HepG2 (cell line): ENCODE measurements at regions not wholly inside any gene's neighbourhood (a gene's known extent, or its start where the extent isn't known, plus 50 kb on each side); places are given as distances from the start of the nearest gene placed in this dataset.
A peak's percentile ranks its signal among the peaks of the same experiment; 100 is the strongest.

Experiments
- ATF7-NPFF ChIP-seq: sonication (generic); formaldehyde crosslinking; IDR thresholded peaks from 2 replicates; pipeline ENCODE4 v1.8.1; 2023; ENCODE audit warnings: mild to moderate bottlenecking, low read depth, missing genetic modification reagents, moderate library complexity
- CEBPB ChIP-seq: IDR thresholded peaks from 2 replicates; pipeline ENCODE4 v1.6.1; 2011; ENCODE audit warnings: low read depth, low read length, improper control_type of control experiment, borderline replicate concordance
- SKI ChIP-seq: fragments of 450-650 bp; IDR thresholded peaks from one replicate; pipeline ENCODE4 v1.6.1; 2018; ENCODE audit warnings: mild to moderate bottlenecking; ENCODE audit not compliant: partially characterized antibody
- ZNF296 ChIP-seq: sonication (generic); formaldehyde crosslinking; conservative IDR thresholded peaks from 2 replicates; pipeline ENCODE4 v1.5.0; 2020; ENCODE audit warnings: mild to moderate bottlenecking, missing genetic modification reagents
- ZNF761 ChIP-seq: sonication (generic); formaldehyde crosslinking; conservative IDR thresholded peaks from 2 replicates; pipeline ENCODE4 v1.4.0; 2020; ENCODE audit warnings: mild to moderate bottlenecking, missing genetic modification reagents
- ZSCAN9 ChIP-seq: IDR thresholded peaks from 2 replicates; pipeline ENCODE4 v1.6.1; 2016; ENCODE audit warnings: borderline replicate concordance
- TF ChIP-seq, protein P1 (sequence below): sonication (generic); formaldehyde crosslinking; IDR thresholded peaks from 2 replicates; pipeline ENCODE4 v1.4.0; 2020; ENCODE audit warnings: low read depth, mild to moderate bottlenecking, missing genetic modification reagents
- TF ChIP-seq, protein P2 (sequence below): sonication (generic); formaldehyde crosslinking; IDR thresholded peaks from 2 replicates; pipeline ENCODE4 v1.5.0; 2020; ENCODE audit warnings: mild to moderate bottlenecking, missing genetic modification reagents
- TF ChIP-seq, protein P3 (sequence below): sonication (generic); formaldehyde crosslinking; IDR thresholded peaks from 2 replicates; pipeline ENCODE4 v1.5.1; 2020; ENCODE audit warnings: missing genetic modification reagents, mild to moderate bottlenecking, borderline replicate concordance
- TF ChIP-seq, protein P4 (sequence below): sonication (generic); formaldehyde crosslinking; IDR thresholded peaks from 2 replicates; pipeline ENCODE4 v1.8.1; 2023; ENCODE audit warnings: mild to moderate bottlenecking, missing genetic modification reagents
- TF ChIP-seq, protein P5 (sequence below): IDR thresholded peaks from 2 replicates; pipeline ENCODE4 v1.6.1; 2016; ENCODE audit warnings: mild to moderate bottlenecking
- TF ChIP-seq, protein P6 (sequence below): sonication (generic); formaldehyde crosslinking; IDR thresholded peaks from 2 replicates; pipeline ENCODE4 v1.4.0; 2020; ENCODE audit warnings: missing genetic modification reagents
- TF ChIP-seq, protein P7 (sequence below): sonication (generic); formaldehyde crosslinking; IDR thresholded peaks from 2 replicates; pipeline ENCODE4 v1.5.0; 2020; ENCODE audit warnings: mild to moderate bottlenecking, missing genetic modification reagents

DNA sequence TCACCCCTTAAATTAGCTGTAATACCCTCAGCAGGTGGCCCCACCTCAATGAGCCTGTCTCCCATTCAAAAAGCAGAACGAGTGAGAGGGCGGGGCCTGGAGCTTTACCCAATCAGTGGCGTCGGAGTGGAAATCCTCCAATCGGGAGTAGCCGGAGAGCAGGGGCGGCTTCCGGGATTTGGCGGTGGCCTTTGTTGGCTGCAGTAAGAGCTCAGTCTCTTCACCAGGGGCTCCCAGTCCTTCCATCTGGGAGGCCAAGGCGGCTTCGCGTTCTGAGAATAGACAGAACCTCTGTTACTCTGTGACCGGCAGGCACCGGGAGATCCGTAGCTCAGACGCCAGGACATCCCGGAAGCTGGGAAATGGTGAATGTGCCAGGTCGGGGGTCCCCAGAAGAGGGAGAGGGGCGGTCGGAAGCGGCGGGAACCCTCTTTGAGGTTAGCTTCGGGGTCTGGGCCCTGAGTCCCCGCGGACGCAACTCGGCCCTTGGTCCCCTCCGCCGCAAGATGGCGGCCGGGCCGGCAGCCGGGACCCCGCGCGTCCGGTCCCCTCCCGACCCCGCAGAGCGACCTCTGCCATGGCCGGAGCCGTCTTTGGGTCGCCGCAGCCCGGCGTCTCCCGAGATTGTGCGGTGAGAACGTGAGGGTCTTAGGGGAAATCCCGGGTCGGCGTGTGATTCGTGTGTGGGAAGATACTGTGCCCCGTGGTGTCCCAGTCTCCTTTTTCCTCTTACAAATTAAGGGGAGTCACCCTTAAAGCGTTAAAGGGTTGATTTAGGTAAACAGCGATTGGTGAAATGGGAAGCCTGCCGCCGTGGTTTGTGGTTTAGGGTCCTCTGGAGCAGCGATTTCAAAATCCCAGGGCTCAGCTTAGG, 160.3 kb upstream of the ZNF267 start (continued):
- TF ChIP-seq, protein P1, sequence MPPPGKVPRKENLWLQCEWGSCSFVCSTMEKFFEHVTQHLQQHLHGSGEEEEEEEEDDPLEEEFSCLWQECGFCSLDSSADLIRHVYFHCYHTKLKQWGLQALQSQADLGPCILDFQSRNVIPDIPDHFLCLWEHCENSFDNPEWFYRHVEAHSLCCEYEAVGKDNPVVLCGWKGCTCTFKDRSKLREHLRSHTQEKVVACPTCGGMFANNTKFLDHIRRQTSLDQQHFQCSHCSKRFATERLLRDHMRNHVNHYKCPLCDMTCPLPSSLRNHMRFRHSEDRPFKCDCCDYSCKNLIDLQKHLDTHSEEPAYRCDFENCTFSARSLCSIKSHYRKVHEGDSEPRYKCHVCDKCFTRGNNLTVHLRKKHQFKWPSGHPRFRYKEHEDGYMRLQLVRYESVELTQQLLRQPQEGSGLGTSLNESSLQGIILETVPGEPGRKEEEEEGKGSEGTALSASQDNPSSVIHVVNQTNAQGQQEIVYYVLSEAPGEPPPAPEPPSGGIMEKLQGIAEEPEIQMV (CRISPR knock-in tag) = peak; percentile 86
- TF ChIP-seq ZNF296 (peak; percentile 85), ZNF761 (CRISPR knock-in tag) (peak; percentile 91), SKI (no peak), CEBPB (no peak), ZSCAN9 (0 out of 2 replicates have a peak, but pooled peaks have one; percentile 61), ATF7-NPFF (peak; percentile 74)
- TF ChIP-seq, protein P2, sequence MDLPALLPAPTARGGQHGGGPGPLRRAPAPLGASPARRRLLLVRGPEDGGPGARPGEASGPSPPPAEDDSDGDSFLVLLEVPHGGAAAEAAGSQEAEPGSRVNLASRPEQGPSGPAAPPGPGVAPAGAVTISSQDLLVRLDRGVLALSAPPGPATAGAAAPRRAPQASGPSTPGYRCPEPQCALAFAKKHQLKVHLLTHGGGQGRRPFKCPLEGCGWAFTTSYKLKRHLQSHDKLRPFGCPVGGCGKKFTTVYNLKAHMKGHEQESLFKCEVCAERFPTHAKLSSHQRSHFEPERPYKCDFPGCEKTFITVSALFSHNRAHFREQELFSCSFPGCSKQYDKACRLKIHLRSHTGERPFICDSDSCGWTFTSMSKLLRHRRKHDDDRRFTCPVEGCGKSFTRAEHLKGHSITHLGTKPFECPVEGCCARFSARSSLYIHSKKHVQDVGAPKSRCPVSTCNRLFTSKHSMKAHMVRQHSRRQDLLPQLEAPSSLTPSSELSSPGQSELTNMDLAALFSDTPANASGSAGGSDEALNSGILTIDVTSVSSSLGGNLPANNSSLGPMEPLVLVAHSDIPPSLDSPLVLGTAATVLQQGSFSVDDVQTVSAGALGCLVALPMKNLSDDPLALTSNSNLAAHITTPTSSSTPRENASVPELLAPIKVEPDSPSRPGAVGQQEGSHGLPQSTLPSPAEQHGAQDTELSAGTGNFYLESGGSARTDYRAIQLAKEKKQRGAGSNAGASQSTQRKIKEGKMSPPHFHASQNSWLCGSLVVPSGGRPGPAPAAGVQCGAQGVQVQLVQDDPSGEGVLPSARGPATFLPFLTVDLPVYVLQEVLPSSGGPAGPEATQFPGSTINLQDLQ (CRISPR knock-in tag) = peak; percentile 73; the same call in 1 of the 2 replicates
- TF ChIP-seq, protein P3, sequence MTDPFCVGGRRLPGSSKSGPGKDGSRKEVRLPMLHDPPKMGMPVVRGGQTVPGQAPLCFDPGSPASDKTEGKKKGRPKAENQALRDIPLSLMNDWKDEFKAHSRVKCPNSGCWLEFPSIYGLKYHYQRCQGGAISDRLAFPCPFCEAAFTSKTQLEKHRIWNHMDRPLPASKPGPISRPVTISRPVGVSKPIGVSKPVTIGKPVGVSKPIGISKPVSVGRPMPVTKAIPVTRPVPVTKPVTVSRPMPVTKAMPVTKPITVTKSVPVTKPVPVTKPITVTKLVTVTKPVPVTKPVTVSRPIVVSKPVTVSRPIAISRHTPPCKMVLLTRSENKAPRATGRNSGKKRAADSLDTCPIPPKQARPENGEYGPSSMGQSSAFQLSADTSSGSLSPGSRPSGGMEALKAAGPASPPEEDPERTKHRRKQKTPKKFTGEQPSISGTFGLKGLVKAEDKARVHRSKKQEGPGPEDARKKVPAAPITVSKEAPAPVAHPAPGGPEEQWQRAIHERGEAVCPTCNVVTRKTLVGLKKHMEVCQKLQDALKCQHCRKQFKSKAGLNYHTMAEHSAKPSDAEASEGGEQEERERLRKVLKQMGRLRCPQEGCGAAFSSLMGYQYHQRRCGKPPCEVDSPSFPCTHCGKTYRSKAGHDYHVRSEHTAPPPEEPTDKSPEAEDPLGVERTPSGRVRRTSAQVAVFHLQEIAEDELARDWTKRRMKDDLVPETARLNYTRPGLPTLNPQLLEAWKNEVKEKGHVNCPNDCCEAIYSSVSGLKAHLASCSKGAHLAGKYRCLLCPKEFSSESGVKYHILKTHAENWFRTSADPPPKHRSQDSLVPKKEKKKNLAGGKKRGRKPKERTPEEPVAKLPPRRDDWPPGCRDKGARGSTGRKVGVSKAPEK = no peak
- TF ChIP-seq, protein P4, sequence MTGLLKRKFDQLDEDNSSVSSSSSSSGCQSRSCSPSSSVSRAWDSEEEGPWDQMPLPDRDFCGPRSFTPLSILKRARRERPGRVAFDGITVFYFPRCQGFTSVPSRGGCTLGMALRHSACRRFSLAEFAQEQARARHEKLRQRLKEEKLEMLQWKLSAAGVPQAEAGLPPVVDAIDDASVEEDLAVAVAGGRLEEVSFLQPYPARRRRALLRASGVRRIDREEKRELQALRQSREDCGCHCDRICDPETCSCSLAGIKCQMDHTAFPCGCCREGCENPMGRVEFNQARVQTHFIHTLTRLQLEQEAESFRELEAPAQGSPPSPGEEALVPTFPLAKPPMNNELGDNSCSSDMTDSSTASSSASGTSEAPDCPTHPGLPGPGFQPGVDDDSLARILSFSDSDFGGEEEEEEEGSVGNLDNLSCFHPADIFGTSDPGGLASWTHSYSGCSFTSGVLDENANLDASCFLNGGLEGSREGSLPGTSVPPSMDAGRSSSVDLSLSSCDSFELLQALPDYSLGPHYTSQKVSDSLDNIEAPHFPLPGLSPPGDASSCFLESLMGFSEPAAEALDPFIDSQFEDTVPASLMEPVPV (CRISPR knock-in tag) = peak; percentile 98
- TF ChIP-seq, protein P5, sequence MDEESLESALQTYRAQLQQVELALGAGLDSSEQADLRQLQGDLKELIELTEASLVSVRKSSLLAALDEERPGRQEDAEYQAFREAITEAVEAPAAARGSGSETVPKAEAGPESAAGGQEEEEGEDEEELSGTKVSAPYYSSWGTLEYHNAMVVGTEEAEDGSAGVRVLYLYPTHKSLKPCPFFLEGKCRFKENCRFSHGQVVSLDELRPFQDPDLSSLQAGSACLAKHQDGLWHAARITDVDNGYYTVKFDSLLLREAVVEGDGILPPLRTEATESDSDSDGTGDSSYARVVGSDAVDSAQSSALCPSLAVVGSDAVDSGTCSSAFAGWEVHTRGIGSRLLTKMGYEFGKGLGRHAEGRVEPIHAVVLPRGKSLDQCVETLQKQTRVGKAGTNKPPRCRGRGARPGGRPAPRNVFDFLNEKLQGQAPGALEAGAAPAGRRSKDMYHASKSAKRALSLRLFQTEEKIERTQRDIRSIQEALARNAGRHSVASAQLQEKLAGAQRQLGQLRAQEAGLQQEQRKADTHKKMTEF = peak; percentile 95
- TF ChIP-seq, protein P6, sequence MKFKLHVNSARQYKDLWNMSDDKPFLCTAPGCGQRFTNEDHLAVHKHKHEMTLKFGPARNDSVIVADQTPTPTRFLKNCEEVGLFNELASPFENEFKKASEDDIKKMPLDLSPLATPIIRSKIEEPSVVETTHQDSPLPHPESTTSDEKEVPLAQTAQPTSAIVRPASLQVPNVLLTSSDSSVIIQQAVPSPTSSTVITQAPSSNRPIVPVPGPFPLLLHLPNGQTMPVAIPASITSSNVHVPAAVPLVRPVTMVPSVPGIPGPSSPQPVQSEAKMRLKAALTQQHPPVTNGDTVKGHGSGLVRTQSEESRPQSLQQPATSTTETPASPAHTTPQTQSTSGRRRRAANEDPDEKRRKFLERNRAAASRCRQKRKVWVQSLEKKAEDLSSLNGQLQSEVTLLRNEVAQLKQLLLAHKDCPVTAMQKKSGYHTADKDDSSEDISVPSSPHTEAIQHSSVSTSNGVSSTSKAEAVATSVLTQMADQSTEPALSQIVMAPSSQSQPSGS (CRISPR knock-in tag) = 0 out of 2 replicates have a peak, but pooled peaks have one; percentile 52
- TF ChIP-seq, protein P7, sequence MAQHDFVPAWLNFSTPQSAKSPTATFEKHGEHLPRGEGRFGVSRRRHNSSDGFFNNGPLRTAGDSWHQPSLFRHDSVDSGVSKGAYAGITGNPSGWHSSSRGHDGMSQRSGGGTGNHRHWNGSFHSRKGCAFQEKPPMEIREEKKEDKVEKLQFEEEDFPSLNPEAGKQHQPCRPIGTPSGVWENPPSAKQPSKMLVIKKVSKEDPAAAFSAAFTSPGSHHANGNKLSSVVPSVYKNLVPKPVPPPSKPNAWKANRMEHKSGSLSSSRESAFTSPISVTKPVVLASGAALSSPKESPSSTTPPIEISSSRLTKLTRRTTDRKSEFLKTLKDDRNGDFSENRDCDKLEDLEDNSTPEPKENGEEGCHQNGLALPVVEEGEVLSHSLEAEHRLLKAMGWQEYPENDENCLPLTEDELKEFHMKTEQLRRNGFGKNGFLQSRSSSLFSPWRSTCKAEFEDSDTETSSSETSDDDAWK (CRISPR knock-in tag) = no peak
